GM18517 (cell line): ENCODE measurements at regions not wholly inside any gene's neighbourhood (a gene's known extent, or its start where the extent isn't known, plus 50 kb on each side); places are given as distances from the start of the nearest gene placed in this dataset.

ENCODE experiments used
- ATAC-seq: cut with Tn5 transposase; IDR thresholded peaks from one replicate; pipeline ENCODE4 v1.9.1; 2021; ENCODE audit warnings: mild to moderate bottlenecking, moderate library complexity; ENCODE audit not compliant: unreplicated experiment

DNA sequence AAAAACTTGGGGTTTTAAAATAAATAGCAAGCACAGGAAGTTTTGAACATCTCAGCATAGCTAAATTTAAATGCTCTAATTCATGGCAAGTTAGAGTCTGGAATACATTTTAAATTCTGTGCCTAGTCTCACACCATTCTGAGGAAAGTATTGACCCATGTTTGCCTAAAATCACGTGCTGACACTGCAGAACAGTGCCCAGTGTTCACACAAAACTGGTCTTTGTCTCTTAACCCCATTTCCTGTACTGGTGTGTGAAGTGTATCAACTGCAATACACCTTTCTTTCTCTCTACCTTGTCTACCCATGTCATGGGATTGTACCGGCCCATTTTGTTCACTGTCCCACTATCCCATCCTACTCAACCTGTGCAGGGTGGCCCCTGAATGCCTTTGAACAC lies 749.7 kb upstream of the POM121L12 start:
- no peak for ATAC-seq

GRCh38 chr7:52283335-52283734 lies 752.1 kb upstream of the POM121L12 start:
- ATAC-seq: no peak

- ATAC-seq: no peak
Observed at GRCh38 chr7:52273685-52274610, 761.5 kb upstream of the POM121L12 start.

DNA sequence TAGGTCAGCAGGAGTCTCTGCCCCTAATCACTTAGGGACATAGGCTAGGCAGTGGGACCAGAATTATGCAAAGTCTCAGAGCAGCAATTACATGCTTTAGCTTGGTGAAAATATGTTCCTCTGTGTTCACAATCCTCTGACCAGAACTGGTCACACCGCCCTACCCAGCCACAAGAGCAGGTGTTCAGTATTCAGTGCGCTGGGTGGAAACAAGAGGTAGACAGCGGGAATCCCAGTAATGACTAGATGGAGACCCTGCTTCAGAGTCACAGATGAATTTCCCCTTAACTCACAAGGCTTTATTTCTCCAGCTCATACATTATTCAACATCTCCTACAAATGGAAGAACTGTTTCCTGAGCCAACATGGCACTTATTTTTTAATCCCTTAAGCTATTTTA lies 763.7 kb upstream of the POM121L12 start:
- no peak for ATAC-seq

GRCh38 chr7:52270301-52270700 lies 765.1 kb upstream of the POM121L12 start:
- ATAC-seq: no peak

- ATAC-seq: no peak
Observed at GRCh38 chr7:52269669-52270068, 765.8 kb upstream of the POM121L12 start.

GRCh38 chr7:52261057-52261456 lies 774.4 kb upstream of the POM121L12 start:
- no peak for ATAC-seq

- ATAC-seq: no peak
Observed at GRCh38 chr7:52260046-52260665, 775.3 kb upstream of the POM121L12 start.

- ATAC-seq: no peak
Observed at GRCh38 chr7:52257890-52258289, 777.5 kb upstream of the POM121L12 start.

GRCh38 chr7:52254396-52255010 lies 780.9 kb upstream of the POM121L12 start:
- ATAC-seq: no peak

DNA sequence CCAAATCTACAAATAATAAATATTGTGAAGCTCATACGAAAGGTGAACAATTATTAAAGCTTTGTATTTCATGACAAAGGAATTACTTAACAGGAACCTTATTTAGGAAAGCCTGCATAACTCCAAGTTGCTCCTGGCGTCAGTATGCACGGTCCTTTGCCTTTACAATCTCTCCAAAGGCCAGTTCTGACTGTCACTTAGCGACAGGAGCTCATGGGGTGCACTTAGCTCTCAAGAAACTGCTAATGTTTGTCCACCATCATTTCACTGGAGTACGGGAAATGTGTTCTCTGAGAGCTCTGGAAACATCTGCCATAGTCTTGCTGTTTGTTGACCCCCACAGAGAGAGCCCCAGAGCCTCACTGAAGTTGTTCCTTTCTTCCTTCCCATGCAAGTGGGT lies 781.5 kb upstream of the POM121L12 start:
- no peak for ATAC-seq

DNA sequence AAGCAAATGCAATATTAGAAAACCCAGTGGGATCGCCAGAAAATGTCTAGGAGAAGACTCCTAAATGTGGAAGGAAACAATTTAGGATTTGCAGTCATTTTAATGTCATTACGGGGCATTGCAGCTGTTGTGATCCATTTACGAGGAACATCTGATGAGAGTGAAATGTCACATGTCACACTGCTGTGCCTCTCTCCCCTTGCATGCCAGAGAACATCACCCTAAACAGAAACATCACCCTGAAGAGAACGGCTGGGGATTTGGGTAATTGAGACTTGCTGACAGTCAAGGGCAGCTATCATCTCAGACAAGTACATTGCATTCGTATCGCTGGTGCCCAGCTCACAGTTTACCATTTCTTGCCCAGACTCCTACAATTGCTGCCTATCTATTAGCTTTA lies 785.7 kb upstream of the POM121L12 start:
- ATAC-seq: no peak

DNA sequence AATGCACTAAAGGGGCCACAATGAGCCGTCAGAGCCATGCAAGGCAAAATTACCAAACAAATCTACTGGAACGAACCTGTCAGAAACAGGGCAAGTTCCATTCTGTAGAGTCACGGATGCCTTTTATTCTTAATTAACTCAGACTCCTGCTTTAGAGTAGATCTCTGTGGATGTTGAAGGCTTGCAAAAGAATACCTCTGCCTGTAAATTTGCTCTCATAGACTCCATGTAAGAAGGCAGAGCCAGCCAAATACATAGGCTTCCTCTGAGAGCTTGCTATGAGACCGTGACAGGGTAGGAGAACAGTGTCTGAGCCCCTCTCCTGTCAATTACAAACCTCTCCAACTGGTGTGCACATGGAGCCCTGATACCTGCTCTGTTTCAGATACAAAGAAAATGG lies 787.9 kb upstream of the POM121L12 start:
- no peak for ATAC-seq

GRCh38 chr7:52243685-52244084 lies 791.7 kb upstream of the POM121L12 start:
- no peak for ATAC-seq

DNA sequence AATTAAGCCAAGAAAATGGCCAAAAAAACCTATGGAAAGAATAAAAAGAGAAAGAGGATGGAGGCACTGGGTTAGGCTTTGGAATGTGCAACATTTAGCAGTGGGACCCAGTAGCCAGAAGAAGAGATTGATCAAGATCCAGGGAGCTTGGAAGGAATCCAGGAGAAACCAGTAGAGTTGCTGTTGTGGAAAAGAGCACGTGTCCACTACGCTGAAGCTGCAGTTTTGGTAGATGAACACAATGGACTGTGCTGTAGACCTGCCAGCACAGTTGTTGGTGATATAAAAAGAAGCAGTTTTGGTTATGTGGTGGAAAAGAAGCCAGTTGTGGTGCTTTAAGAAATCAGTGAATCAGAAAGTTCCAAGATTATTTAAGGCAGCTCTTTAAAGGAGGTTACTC lies 802.2 kb upstream of the POM121L12 start:
- ATAC-seq: no peak

- ATAC-seq: no peak
Observed at GRCh38 chr7:52211930-52212329, 823.5 kb upstream of the POM121L12 start.

GRCh38 chr7:52209614-52210013 lies 825.8 kb upstream of the POM121L12 start:
- ATAC-seq: no peak

DNA sequence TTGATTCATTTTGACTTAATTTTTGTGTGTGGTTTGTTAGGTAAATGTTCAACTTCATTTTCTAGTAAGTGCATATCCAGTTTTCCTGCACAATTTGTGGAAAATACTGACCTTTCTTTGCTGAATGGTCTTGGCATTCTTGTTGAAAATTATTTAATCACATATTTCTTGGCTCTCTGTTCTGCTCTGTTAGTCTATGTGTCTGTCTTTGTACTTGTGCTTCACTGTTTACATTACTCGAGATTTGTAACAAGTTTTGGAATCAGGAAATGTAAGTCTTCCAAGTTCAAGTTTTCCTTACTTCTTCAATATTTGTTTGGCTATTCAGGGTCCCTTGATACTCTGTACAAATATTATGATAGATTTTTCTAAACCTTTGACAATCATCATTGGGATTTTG lies 838.2 kb upstream of the POM121L12 start:
- no peak for ATAC-seq

- no peak for ATAC-seq
Observed at GRCh38 chr7:52195664-52196063, 839.8 kb upstream of the POM121L12 start.

GRCh38 chr7:52189153-52189778 lies 846.2 kb upstream of the POM121L12 start:
- ATAC-seq: no peak

- no peak for ATAC-seq
Observed at GRCh38 chr7:52184006-52184703, 851.3 kb upstream of the POM121L12 start.
